Mesothelial cell of epicardium (in vitro differentiated cells): ENCODE measurements at regions not wholly inside any gene's neighbourhood (a gene's known extent, or its start where the extent isn't known, plus 50 kb on each side); places are given as distances from the start of the nearest gene placed in this dataset.

ENCODE experiments used
- DNase-seq, 2 experiments: peaks; one replicate each; pipeline ENCODE4 v3.0.0; 2021; ENCODE audit warnings: low spot score in 2 of 2; ENCODE audit not compliant: unreplicated experiment in 2 of 2
- H3K27ac Mint-ChIP-seq: 2 replicates; pipeline ENCODE4 v1.8.0; 2021; ENCODE audit warnings: mixed read lengths
- H3K27me3 Mint-ChIP-seq: 2 replicates; pipeline ENCODE4 v1.8.0; 2021; ENCODE audit warnings: low read depth, mixed read lengths
- H3K36me3 Mint-ChIP-seq: 2 replicates; pipeline ENCODE4 v1.8.0; 2021; ENCODE audit warnings: mixed read lengths
- H3K4me1 Mint-ChIP-seq: 2 replicates; pipeline ENCODE4 v1.8.0; 2021; ENCODE audit warnings: mixed read lengths
- H3K4me3 Mint-ChIP-seq: 2 replicates; pipeline ENCODE4 v1.8.0; 2021; ENCODE audit warnings: mild to moderate bottlenecking, moderate library complexity, mixed read lengths
- H3K9me3 Mint-ChIP-seq: 2 replicates; pipeline ENCODE4 v1.8.0; 2021; ENCODE audit warnings: mixed read lengths
- CTCF ChIP-seq: fragments of 200-600 bp; sonication (generic); IDR thresholded peaks from one replicate; pipeline ENCODE4 v1.5.0; 2021; ENCODE audit warnings: antibody characterized with exemption; ENCODE audit not compliant: unreplicated experiment

GRCh38 chr1:234542211-234542850 lies 63.4 kb upstream of the TARBP1 start:
- TF ChIP-seq CTCF = no peak
- no peak for DNase-seq
- Mint-ChIP-seq H3K36me3 (no peaks in the 10 kb centered on the region), H3K4me3 (no peak overlapping the region), H3K9me3 (no peaks in the 10 kb centered on the region), H3K27ac (peak overlapping the region; percentile 99), H3K4me1 (peaks cover 86% of the 10 kb centered on the region), H3K27me3 (no peaks in the 10 kb centered on the region)

- no peak overlapping the region for H3K4me3 Mint-ChIP-seq
- peak overlapping the region; percentile 6 for H3K27ac Mint-ChIP-seq
- peaks cover 87% of the 10 kb centered on the region for H3K4me1 Mint-ChIP-seq
- DNase-seq = no peak
- no peak for TF ChIP-seq CTCF
- H3K9me3 Mint-ChIP-seq = no peaks in the 10 kb centered on the region
- no peaks in the 10 kb centered on the region for H3K36me3 Mint-ChIP-seq
- H3K27me3 Mint-ChIP-seq = no peaks in the 10 kb centered on the region
Measured at GRCh38 chr1:234541286-234541975, 62.5 kb upstream of the TARBP1 start.

- H3K4me1 Mint-ChIP-seq = peaks cover 90% of the 10 kb centered on the region
- H3K27ac Mint-ChIP-seq = no peak overlapping the region
Measured at GRCh38 chr1:234540404-234540762, 61.4 kb upstream of the TARBP1 start.

GRCh38 chr1:234539666-234540403 lies 60.9 kb upstream of the TARBP1 start:
- Mint-ChIP-seq H3K4me1 (peaks cover 90% of the 10 kb centered on the region), H3K4me3 (no peak overlapping the region)

More at GRCh38 chr1:234540404-234540762, 61.4 kb upstream of the TARBP1 start:
- Mint-ChIP-seq H3K36me3 (no peaks in the 10 kb centered on the region), H3K4me3 (no peak overlapping the region), H3K9me3 (no peaks in the 10 kb centered on the region), H3K27me3 (no peaks in the 10 kb centered on the region)
- no peak for DNase-seq
- no peak for TF ChIP-seq CTCF

More at GRCh38 chr1:234539666-234540403, 60.9 kb upstream of the TARBP1 start:
- TF ChIP-seq CTCF = no peak
- Mint-ChIP-seq H3K36me3 (no peaks in the 10 kb centered on the region), H3K27me3 (no peaks in the 10 kb centered on the region), H3K27ac (peak overlapping the region; percentile 24), H3K9me3 (no peaks in the 10 kb centered on the region)
- DNase-seq = no peak
